NCI-H2029 (cell line): ENCODE measurements at regions not wholly inside any gene's neighbourhood (a gene's known extent, or its start where the extent isn't known, plus 50 kb on each side); places are given as distances from the start of the nearest gene placed in this dataset.

Experiments
- DNase-seq: peaks from one replicate; lab custom pipeline; 2025; lab: John Stamatoyannopoulos, UW

GRCh38 chr9:85260275-85260845 lies 481.4 kb downstream of the AGTPBP1 start:
- no peak for DNase-seq

GRCh38 chr9:85258823-85259370 lies 482.9 kb downstream of the AGTPBP1 start:
- DNase-seq = peak; percentile 79

- DNase-seq = no peak
Measured at GRCh38 chr9:85258236-85258635, 483.5 kb downstream of the AGTPBP1 start.

- no peak for DNase-seq
Measured at GRCh38 chr9:85249313-85249621, 492.5 kb downstream of the AGTPBP1 start.

- DNase-seq = no peak
Measured at GRCh38 chr9:85248514-85249312, 493.0 kb downstream of the AGTPBP1 start.

- DNase-seq = no peak
Measured at GRCh38 chr9:85246541-85246940, 495.2 kb downstream of the AGTPBP1 start.

- no peak for DNase-seq
Measured at GRCh38 chr9:85244856-85245255, 496.9 kb downstream of the AGTPBP1 start.

GRCh38 chr9:85243977-85244376 lies 497.8 kb downstream of the AGTPBP1 start:
- DNase-seq = no peak

GRCh38 chr9:85237478-85237877 lies 504.3 kb downstream of the AGTPBP1 start:
- no peak for DNase-seq

GRCh38 chr9:85230081-85230480 lies 511.7 kb downstream of the AGTPBP1 start:
- DNase-seq = no peak

GRCh38 chr9:85228111-85228855 lies 513.5 kb downstream of the AGTPBP1 start:
- no peak for DNase-seq

- no peak for DNase-seq
Measured at GRCh38 chr9:85225180-85225579, 516.6 kb downstream of the AGTPBP1 start.

GRCh38 chr9:85224729-85225128 lies 517.0 kb downstream of the AGTPBP1 start:
- DNase-seq = no peak

GRCh38 chr9:85224301-85224700 lies 517.5 kb downstream of the AGTPBP1 start:
- no peak for DNase-seq

- no peak for DNase-seq
Measured at GRCh38 chr9:85223506-85224125, 518.1 kb downstream of the AGTPBP1 start.

- DNase-seq = no peak
Measured at GRCh38 chr9:85216601-85217000, 525.2 kb downstream of the AGTPBP1 start.

- no peak for DNase-seq
Measured at GRCh38 chr9:85215961-85216360, 525.8 kb downstream of the AGTPBP1 start.

- DNase-seq = no peak
Measured at GRCh38 chr9:85215416-85215815, 526.3 kb downstream of the AGTPBP1 start.

- DNase-seq = no peak
Measured at GRCh38 chr9:85213650-85214607, 527.8 kb downstream of the AGTPBP1 start.

GRCh38 chr9:85212887-85213286 lies 528.9 kb downstream of the AGTPBP1 start:
- DNase-seq = no peak

- no peak for DNase-seq
Measured at GRCh38 chr9:85212209-85212608, 529.5 kb downstream of the AGTPBP1 start.
